ENCODE measurements at regions not wholly inside any gene's neighbourhood (a gene's known extent, or its start where the extent isn't known, plus 50 kb on each side); places are given as distances from the start of the nearest gene placed in this dataset.
A peak's percentile ranks its signal among the peaks of the same experiment; 100 is the strongest.

- no peak for DNase-seq
- Histone ChIP-seq H3K4me3 (no peak overlapping the region), H3K27ac (no peak overlapping the region), H3K27me3 (ENCODE audit: insufficient read depth in 3 of 3, low read length in 2 of 3) (peaks cover 0 to 2% (median 0%) of the 10 kb centered on the region in 3 donors), H3K36me3 (ENCODE audit: insufficient read depth in 1 of 2, low read depth in 1 of 2) (no peaks in the 10 kb centered on the region), H3K9me3 (peaks cover 6% of the 10 kb centered on the region), H3K4me1 (no peaks in the 10 kb centered on the region)
- intact Hi-C loops (cut with DNase I), result no loop called here
- no peak for ATAC-seq
- WGBS, 3 donors, result 11 to 27% (median 15%) methylated on average over 5 of the region's 5 CpGs
- TF ChIP-seq CTCF (IDR thresholded peaks at IDR 0.05), result no peak
Observed at GRCh38 chr5:174172152-174172551, 126.6 kb downstream of the NSG2 start.

GRCh38 chr5:174172566-174172965 is 127.1 kb downstream of the NSG2 start:
- TF ChIP-seq CTCF (IDR thresholded peaks at IDR 0.05), result no peak
- intact Hi-C loops (cut with DNase I), result no loop called here

GRCh38 chr5:174173766-174174165 is 128.3 kb downstream of the NSG2 start:
- Histone ChIP-seq H3K27me3 (ENCODE audit: insufficient read depth in 3 of 3, low read length in 2 of 3) (peaks cover 0 to 6% (median 2%) of the 10 kb centered on the region in 3 donors), H3K27ac (no peak overlapping the region), H3K4me3 (no peak overlapping the region), H3K4me1 (no peaks in the 10 kb centered on the region), H3K9me3 (peaks cover 6% of the 10 kb centered on the region), H3K36me3 (ENCODE audit: insufficient read depth in 1 of 2, low read depth in 1 of 2) (no peaks in the 10 kb centered on the region)
- TF ChIP-seq CTCF (IDR thresholded peaks at IDR 0.05), result no peak
- DNase-seq, result no peak
- no peak for ATAC-seq
- 79 to 87% (median 81%) methylated on average over 6 of the region's 6 CpGs for WGBS, 3 donors
- intact Hi-C loops (cut with DNase I), result no loop called here

More at GRCh38 chr5:174172566-174172965, 127.1 kb downstream of the NSG2 start:
- Histone ChIP-seq H3K9me3 (peaks cover 6% of the 10 kb centered on the region), H3K4me1 (no peaks in the 10 kb centered on the region), H3K27me3 (ENCODE audit: insufficient read depth in 3 of 3, low read length in 2 of 3) (peaks cover 0 to 2% (median 2%) of the 10 kb centered on the region in 3 donors), H3K27ac (no peak overlapping the region), H3K4me3 (no peak overlapping the region), H3K36me3 (ENCODE audit: insufficient read depth in 1 of 2, low read depth in 1 of 2) (no peaks in the 10 kb centered on the region)
- DNase-seq, result no peak
- no peak for ATAC-seq
- 19 to 34% (median 24%) methylated on average over 4 of the region's 4 CpGs for WGBS, 3 donors

GRCh38 chr5:174175716-174176268 is 130.3 kb downstream of the NSG2 start:
- TF ChIP-seq CTCF (IDR thresholded peaks at IDR 0.05), result no peak
- Histone ChIP-seq H3K36me3 (ENCODE audit: insufficient read depth in 1 of 2, low read depth in 1 of 2) (no peaks in the 10 kb centered on the region), H3K9me3 (no peaks in the 10 kb centered on the region), H3K27me3 (ENCODE audit: insufficient read depth in 3 of 3, low read length in 2 of 3) (peaks cover 0 to 6% (median 2%) of the 10 kb centered on the region in 3 donors), H3K4me3 (no peak overlapping the region), H3K27ac (no peak overlapping the region), H3K4me1 (no peaks in the 10 kb centered on the region)
- ATAC-seq (no peak), DNase-seq (no peak)
- intact Hi-C loops (cut with DNase I), result no loop called here
- WGBS, 3 donors, result 27 to 48% (median 31%) methylated on average over 12 of the region's 12 CpGs

- Histone ChIP-seq H3K4me1 (no peaks in the 10 kb centered on the region), H3K4me3 (no peak overlapping the region), H3K9me3 (no peaks in the 10 kb centered on the region), H3K27me3 (ENCODE audit: insufficient read depth in 3 of 3, low read length in 2 of 3) (peaks cover 0 to 6% (median 2%) of the 10 kb centered on the region in 3 donors), H3K36me3 (ENCODE audit: insufficient read depth in 1 of 2, low read depth in 1 of 2) (no peaks in the 10 kb centered on the region), H3K27ac (no peak overlapping the region)
- intact Hi-C loops (cut with DNase I), result no loop called here
- DNase-seq (peak in 1 of 2 donors; percentile 28), ATAC-seq (no peak)
- no peak for TF ChIP-seq CTCF (IDR thresholded peaks at IDR 0.05)
- 41 to 75% (median 48%) methylated on average over 5 of the region's 5 CpGs for WGBS, 3 donors
Observed at GRCh38 chr5:174176511-174176910, 131.0 kb downstream of the NSG2 start.

Data from psoas muscle (tissue), 7 donors.